Keratinocyte (primary cell): ENCODE measurements at regions not wholly inside any gene's neighbourhood (a gene's known extent, or its start where the extent isn't known, plus 50 kb on each side); places are given as distances from the start of the nearest gene placed in this dataset.

Experiments
- DNase-seq: peaks from one replicate; pipeline ENCODE4 v3.0.0-alpha.2; 2011; ENCODE audit warnings: low read depth, missing footprints, low spot score
- FAIRE-seq: peaks from 2 replicates; lab custom pipeline; 2011; peaks lifted over from hg19 to GRCh38; lab: Jason Lieb, UNC
- H2AFZ ChIP-seq: 2 replicates; pipeline ENCODE4 v1.6.0; 2012; ENCODE audit warnings: low read length, control low read depth, inconsistent platforms; ENCODE audit not compliant: control insufficient read depth
- H3K27ac ChIP-seq: 2 replicates; pipeline ENCODE4 v1.5.1; 2011; ENCODE audit warnings: low read length; ENCODE audit not compliant: control insufficient read depth, insufficient read depth
- H3K27me3 ChIP-seq: 3 replicates; pipeline ENCODE4 v1.6.0; 2011; ENCODE audit warnings: low read length; ENCODE audit not compliant: control insufficient read depth, insufficient read depth; ENCODE audit errors: extremely low read depth
- H3K36me3 ChIP-seq, 2 experiments: 2 replicates in 1 of 2; 3 replicates in 1 of 2; pipeline ENCODE4 v1.5.1; 2011; ENCODE audit warnings: low read length in 2 of 2, mild to moderate bottlenecking in 1 of 2; ENCODE audit not compliant: control insufficient read depth in 2 of 2, insufficient read depth in 2 of 2; ENCODE audit errors: extremely low read depth in 1 of 2
- H3K4me1 ChIP-seq: 3 replicates; pipeline ENCODE4 v1.5.1; 2011; ENCODE audit warnings: low read length; ENCODE audit not compliant: control insufficient read depth, insufficient read depth; ENCODE audit errors: extremely low read depth
- H3K4me2 ChIP-seq: 3 replicates; pipeline ENCODE4 v1.6.0; 2011; ENCODE audit warnings: low read depth, low read length; ENCODE audit not compliant: control insufficient read depth, insufficient read depth; ENCODE audit errors: extremely low read depth
- H3K4me3 ChIP-seq, 3 experiments: fragments of 200-600 bp in 1 of 3; sonication (generic) in 1 of 3; 2 replicates in 2 of 3; 3 replicates in 1 of 3; pipeline ENCODE4 v1.5.1; 2011 to 2016; ENCODE audit warnings: low read length in 3 of 3, mild to moderate bottlenecking in 3 of 3, control low read depth in 2 of 3, inconsistent platforms in 1 of 3, low read depth in 1 of 3, mixed read lengths in 1 of 3, mixed run types in 1 of 3, moderate library complexity in 1 of 3; ENCODE audit not compliant: control insufficient read depth in 2 of 3, insufficient read depth in 2 of 3; ENCODE audit errors: extremely low read depth in 1 of 3
- H3K79me2 ChIP-seq: 2 replicates; pipeline ENCODE4 v1.6.0; 2012; ENCODE audit warnings: low read length; ENCODE audit not compliant: control insufficient read depth, insufficient read depth
- H3K9ac ChIP-seq: 3 replicates; pipeline ENCODE4 v1.6.0; 2011; ENCODE audit warnings: low read length; ENCODE audit not compliant: control insufficient read depth, insufficient read depth; ENCODE audit errors: extremely low read depth
- H3K9me1 ChIP-seq: 3 replicates; pipeline ENCODE4 v1.6.0; 2011; ENCODE audit warnings: low read length; ENCODE audit not compliant: control insufficient read depth, insufficient read depth; ENCODE audit errors: extremely low read depth
- H3K9me3 ChIP-seq: 2 replicates; pipeline ENCODE4 v1.5.1; 2012; ENCODE audit warnings: low read depth, low read length; ENCODE audit not compliant: control insufficient read depth
- H4K20me1 ChIP-seq: 3 replicates; pipeline ENCODE4 v1.6.0; 2011; ENCODE audit warnings: low read length; ENCODE audit not compliant: control insufficient read depth, insufficient read depth; ENCODE audit errors: extremely low read depth
- CTCF ChIP-seq, 3 experiments: IDR thresholded peaks in 1 of 3; conservative IDR thresholded peaks in 1 of 3; optimal IDR thresholded peaks in 1 of 3; 2 replicates in 2 of 3; 3 replicates in 1 of 3; pipeline versions ENCODE3 to v1.5.1; 2011; ENCODE audit warnings: low read length in 3 of 3, mild to moderate bottlenecking in 3 of 3, moderate library complexity in 2 of 3, control low read depth in 1 of 3, inconsistent platforms in 1 of 3; ENCODE audit not compliant: insufficient read depth in 2 of 3; ENCODE audit errors: extremely low read depth in 1 of 3
- EZH2 ChIP-seq: IDR thresholded peaks from one replicate; pipeline ENCODE4 v1.6.1; 2012; ENCODE audit warnings: inconsistent platforms, mild to moderate bottlenecking, low read length, moderate library complexity
- dilution Hi-C: fragments of 300-500 bp; cut with MboI; formaldehyde crosslinking; loops from one replicate; pipeline ENCODE4 v1.7.0; 2020; ENCODE audit warnings: low sequenced_read_pairs; ENCODE audit not compliant: extremely low pct_ligation_motif_present

GRCh38 chr15:46442184-46442583 lies 807.4 kb downstream of the SQOR start:
- TF ChIP-seq CTCF (optimal IDR thresholded peaks at IDR 0.05 in 1 of 3, IDR thresholded peaks at IDR 0.05 in 1 of 3, conservative IDR thresholded peaks at IDR 0.05 in 1 of 3; ENCODE audit: extremely low read depth in 1 of 3, insufficient read depth in 2 of 3, low read length in 3 of 3) (no peak), EZH2 (no peak)
- FAIRE-seq = peak; percentile 59

DNA sequence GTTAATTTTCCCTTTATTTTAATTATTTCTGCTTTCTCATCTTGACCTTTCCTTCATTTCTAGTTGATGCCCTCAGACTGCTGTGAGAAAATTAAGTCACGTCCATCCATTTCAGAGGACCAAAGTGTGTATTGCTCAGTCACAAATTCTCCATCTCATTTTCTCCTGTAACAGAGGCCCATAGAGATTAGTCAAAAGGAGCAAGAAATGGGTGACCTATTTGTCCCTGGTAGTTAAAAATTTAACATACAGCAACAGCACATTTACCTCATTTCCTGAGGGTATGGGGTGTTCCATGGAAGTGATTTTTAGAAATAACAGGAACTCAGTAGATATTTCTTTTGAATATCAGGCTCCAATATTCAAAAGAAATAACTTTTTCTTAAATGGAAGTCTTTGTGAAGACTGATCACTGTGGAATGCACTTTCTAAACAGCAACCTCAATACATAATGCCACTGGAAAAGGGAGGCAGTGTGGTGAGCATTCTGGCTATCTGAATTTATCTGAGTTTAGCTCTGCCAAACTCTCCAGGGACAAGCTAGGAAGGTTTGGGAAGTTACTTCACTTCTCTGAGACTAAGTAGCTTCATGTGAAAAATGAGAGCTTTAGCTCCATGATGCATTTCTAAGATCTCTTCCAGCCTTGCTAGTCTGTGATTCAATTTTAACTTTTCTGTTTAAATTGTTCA lies 808.2 kb downstream of the SQOR start:
- no peaks in the 10 kb centered on the region for H4K20me1 ChIP-seq
- no peaks in the 10 kb centered on the region for H3K9me1 ChIP-seq
- no peak overlapping the region for H3K4me3 ChIP-seq
- TF ChIP-seq CTCF (optimal IDR thresholded peaks at IDR 0.05 in 1 of 3, IDR thresholded peaks at IDR 0.05 in 1 of 3, conservative IDR thresholded peaks at IDR 0.05 in 1 of 3; ENCODE audit: extremely low read depth in 1 of 3, insufficient read depth in 2 of 3, low read length in 3 of 3) = no peak
- TF ChIP-seq EZH2 = no peak
- no peaks in the 10 kb centered on the region for H3K36me3 ChIP-seq
- peaks cover 6% of the 10 kb centered on the region for H3K4me1 ChIP-seq
- H3K9ac ChIP-seq = no peak overlapping the region
- no peak overlapping the region for H3K4me2 ChIP-seq
- no peaks in the 10 kb centered on the region for H3K79me2 ChIP-seq
- DNase-seq = no peak
- H3K9me3 ChIP-seq = no peaks in the 10 kb centered on the region
- no peak overlapping the region for H2AFZ ChIP-seq
- no peak for FAIRE-seq
- no peaks in the 10 kb centered on the region for H3K27me3 ChIP-seq
- no peak overlapping the region for H3K27ac ChIP-seq
- dilution Hi-C loops = no loop called here

More at GRCh38 chr15:46442184-46442583, 807.4 kb downstream of the SQOR start:
- H3K4me3 ChIP-seq = no peak overlapping the region
- no peaks in the 10 kb centered on the region for H3K79me2 ChIP-seq
- no peaks in the 10 kb centered on the region for H3K9me1 ChIP-seq
- H3K36me3 ChIP-seq = no peaks in the 10 kb centered on the region
- no peak overlapping the region for H3K4me2 ChIP-seq
- dilution Hi-C loops = no loop called here
- no peaks in the 10 kb centered on the region for H4K20me1 ChIP-seq
- H3K9me3 ChIP-seq = no peaks in the 10 kb centered on the region
- H3K9ac ChIP-seq = no peak overlapping the region
- H3K27ac ChIP-seq = no peak overlapping the region
- H3K27me3 ChIP-seq = no peaks in the 10 kb centered on the region
- H2AFZ ChIP-seq = no peak overlapping the region
- peaks cover 6% of the 10 kb centered on the region for H3K4me1 ChIP-seq
- DNase-seq = peak; percentile 7
